HG02885 (cell line): ENCODE measurements at regions not wholly inside any gene's neighbourhood (a gene's known extent, or its start where the extent isn't known, plus 50 kb on each side); places are given as distances from the start of the nearest gene placed in this dataset.

ENCODE experiments used
- ATAC-seq: cut with Tn5 transposase; IDR thresholded peaks from one replicate; pipeline ENCODE4 v1.9.1; 2021; ENCODE audit warnings: mild to moderate bottlenecking; ENCODE audit not compliant: unreplicated experiment, poor library complexity

DNA sequence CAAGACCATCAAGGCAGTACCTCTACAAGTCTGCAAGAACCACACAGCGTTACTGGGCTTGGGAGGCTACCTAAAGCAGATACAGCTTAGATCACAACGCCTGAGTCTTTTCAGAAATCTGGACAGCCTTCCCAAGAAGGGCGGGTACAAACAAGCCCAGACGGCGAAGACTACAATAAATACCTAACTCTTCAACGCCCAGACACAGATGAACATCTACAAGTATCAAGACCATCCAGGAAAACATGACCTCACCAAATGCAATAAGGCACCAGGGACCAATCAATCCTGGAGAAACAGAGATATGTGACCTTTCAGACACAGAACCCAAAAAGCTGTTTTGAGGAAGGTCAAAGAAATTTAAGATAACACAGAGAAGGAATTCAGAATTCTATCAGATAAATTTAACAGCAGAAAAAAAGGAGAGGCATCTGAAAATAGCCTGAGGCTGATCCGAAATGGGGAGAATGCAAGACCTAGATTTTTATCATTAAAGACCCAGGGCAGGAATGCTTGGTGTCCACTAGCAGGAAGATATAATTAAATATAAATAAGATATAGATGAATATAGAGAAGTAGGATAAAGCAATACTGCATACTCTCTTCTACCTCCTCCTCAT is 131.7 kb upstream of the COL21A1 start:
- no peak for ATAC-seq

DNA sequence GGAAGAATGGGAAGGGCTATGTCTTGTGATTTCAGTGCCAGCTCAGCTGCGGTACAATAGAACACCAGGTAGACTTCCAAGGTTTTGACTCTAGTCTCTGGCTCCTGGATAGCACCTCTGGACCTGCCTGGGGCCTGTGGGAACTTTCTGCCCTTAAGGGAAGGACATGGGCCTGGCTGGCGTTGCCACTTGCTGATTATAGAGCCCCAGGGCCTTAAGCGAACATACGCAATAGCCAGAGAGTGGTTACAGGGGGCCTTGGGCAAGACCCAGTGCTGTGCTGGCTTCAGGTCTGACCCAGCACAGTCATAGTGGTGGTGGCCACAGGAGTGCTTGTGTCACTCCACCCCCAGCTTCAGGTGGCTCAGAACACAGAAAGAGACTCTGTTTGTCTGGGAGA is 131.1 kb upstream of the COL21A1 start:
- ATAC-seq, result no peak

DNA sequence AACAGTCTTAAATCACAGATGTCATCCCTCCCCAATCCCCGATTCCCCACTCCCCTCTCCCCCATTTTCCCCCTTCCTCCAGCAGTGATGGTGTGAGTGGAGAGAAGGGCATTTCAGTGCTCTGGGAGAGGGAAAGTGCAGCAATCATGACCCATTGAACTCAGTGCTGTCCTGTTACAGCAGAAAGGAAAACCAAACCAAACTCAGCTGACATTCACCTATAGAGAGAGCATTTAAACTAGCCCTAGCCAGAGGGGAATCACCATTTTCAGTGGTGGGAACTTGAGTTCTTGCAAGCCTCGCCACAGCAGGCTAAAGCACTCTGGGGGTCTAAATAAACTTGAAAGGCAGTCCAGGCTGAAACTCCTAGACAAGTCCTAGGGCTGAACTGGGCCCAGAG is 129.9 kb upstream of the COL21A1 start:
- ATAC-seq, result no peak

DNA sequence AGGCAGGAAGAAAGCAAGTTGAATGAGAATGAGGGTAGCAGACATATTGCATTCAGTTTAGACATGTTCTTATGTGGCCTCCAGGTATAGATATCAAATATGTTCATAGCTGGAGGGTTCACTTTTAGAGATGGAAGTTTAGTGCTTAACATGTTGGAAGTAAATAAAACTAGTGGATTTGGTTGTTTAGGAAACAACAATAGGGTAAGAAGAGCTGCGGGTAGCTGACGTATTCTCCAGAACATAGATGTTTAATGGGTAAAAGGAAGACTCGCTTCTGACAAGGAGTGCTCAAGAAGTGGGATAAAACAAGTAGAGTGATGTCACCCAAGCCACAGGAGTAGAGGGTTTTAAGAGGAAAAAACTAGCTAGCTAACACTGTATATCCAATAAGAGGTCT is 128.4 kb upstream of the COL21A1 start:
- ATAC-seq, result no peak

DNA sequence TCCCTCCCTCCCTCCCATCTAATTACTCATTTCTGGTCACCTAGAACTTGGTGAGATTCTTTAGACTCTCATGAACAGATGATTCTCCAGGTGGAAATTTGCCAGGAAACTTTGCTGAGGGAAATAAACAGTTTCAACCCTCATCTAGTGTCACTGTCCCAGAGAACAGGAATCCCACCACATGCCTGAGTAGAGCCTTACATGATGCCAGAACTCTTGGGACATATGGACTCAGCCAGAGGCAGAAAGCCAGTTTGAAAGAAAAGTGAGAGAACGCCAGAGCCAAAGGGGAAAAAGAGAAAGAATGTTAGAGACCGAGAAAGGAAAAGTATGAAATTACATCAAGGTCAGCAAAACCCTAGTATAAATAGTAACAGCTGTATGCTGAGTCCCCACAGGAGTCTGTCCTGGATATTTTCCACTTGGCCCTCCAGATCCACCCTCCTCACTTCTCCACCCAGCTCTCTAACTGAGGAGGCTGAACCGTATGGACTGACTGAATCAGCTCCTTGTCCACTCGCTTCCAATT is 127.5 kb upstream of the COL21A1 start:
- no peak for ATAC-seq

DNA sequence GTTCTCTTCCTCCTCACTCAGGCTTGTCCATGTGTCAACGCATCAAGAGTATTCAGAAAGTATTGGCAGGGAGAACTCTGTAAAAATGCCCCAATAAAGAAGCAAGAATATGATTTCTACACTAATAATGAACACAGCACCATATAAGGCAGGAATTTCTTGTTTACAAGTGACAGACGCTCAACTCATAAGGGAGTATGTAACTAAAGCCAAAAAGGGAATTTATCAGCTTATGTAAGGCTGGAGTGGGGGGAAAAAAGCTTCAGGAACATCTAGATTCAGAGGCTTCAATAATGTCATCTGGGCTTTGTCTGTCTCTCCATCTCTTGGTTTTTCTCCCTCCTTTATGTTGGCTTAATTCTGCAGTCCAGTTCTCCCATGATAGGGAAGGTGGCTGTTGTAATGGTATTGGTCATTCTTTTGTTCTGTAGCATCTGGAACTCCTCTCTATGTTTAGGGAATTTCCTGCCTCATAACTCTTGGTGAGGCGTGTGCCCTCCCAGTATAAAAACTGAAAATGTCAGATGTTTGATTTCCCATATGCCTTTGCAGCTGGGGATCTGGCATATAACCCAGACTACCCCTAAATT is 125.1 kb upstream of the COL21A1 start:
- ATAC-seq, result no peak

DNA sequence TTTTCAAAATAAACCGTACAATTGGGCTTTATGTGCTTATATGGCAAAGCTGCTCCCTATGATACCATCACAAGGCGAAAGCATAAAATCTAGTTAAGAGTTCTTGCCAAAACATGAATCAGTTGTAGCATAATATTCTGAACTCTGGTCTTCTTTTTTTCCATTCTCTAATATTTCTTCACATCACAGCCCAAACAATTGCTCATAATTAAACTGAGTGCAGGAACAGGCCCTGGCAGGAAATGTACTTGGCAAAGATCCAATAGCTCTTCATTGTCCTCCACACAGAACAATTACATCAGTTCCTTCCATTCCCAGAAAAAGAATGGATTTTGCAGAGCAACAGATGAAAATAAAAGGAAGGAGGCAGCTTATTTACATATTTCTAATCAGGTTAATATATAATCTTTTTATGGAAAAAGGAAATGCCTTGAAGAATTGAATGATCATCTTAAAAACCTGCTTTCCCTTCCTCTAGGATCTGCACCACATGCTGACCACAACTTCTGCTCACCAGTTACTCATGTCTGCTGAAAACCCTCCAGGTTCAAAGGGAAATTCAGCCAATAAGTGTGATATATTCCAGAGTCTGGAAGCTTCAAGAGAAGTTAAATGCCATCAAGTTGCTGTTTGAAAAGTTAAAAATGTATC is 123.3 kb upstream of the COL21A1 start:
- peak; percentile 93 for ATAC-seq

DNA sequence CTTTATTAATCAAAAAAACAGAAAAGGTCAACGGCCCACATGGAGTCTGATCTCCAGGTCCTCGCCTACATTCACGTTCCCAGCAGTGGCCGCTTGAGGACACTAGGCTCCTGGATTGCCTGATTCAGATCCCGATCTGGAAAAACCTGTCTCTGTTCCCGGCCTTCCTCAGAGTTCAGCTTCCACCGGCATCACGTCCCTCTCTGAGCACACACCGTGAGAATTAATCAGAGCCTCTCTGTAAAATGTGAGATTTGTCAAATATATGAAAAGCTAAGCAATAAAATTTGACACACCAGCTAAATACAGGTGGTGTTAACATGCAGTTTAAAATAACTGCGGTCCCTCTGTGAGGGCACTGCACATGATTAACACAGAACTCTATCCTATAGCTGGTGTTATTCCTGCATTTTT is 122.8 kb upstream of the COL21A1 start:
- ATAC-seq, result no peak

DNA sequence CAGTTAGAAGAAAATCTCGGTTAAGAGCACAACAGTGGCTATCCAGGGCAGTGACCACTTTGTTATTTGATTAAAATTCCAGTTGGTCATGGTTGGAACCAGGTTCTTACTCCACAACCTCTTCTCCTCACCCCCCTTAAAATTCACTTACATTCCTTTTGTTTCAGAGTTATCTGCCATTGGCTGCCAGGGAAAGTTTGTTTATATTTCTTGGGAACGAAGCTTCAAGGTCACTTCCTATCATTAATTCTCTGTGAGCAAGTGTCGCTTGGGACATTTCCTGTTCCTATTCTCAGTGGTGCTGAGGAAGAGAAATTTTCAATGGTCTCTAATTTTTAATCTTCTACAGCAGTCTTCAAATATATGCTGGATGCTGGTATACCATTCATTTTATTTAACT is 121.1 kb upstream of the COL21A1 start:
- no peak for ATAC-seq

DNA sequence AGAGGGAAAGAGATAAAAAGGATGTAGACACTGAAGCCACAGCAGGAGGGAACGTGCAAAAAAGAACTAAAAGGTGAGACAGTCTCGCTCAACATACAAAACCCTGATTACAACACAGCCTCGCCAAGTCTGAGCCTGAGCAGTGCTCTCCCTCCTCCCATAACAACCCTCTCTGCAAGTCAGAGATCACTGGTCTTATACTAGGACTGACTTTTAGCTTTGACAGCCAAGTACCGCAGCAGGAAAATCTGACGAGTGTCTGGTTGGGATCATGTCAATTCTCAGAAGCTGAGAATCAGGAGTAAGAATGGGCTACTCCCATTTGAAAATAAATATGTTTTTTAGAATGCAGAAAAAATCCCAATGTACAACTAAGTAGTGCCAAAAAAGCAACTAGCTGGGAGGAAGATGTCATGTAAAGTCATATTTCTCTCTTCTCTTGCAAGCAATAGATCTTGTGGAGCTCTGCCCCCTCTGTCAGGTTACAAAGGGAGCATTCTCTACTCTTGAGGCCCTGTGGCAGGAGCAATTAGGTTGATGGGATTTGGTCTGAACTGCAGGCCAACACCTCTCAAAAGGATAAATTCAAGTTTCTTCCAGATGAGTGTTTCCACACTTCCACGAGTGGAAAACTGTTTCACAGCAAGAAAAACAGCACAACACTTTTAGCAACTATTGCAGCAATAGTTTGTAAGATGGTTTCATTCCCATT is 118.9 kb upstream of the COL21A1 start:
- ATAC-seq, result no peak

DNA sequence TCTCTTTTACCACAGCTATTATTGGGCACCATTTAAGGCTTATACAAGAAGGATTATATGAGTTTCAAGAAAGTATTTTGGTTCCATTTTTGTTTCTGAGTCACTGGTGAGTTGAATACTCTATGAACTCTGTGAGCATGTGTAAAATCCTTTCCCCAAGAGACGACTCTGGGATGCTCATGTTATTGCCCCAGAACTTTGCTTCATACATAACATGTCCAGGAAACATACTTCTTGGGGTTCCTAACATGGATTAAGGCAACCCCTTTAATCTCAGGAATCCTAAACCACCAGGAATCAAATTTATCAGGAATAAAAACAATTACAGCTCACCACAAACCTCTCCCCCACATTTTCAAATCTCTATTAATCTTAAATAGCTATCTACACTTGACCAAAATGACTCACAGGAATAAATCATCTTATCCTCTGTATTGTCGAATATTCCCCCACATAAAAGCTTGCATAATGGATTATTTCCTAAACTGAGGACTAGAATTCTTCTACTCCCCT is 117.5 kb upstream of the COL21A1 start:
- ATAC-seq, result no peak

DNA sequence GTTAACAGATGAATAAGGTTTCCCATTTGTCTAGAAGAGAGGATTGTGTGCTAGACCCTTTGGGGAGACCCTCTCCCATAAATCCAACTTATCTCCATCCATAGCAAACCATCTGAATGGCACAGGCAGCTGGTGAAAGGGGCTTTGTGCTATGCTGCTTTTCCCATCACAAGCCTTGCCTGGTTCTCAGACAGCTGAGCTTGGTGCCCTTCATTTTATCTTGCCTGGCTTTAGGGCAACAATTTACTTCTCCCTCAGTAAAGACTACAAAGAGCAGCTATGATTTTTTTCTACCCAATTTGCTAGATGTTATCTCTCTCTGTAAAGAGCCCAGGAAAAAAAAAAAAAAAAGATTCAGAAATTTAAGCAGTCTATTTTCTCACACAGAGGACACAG is 117.0 kb upstream of the COL21A1 start:
- ATAC-seq, result no peak

DNA sequence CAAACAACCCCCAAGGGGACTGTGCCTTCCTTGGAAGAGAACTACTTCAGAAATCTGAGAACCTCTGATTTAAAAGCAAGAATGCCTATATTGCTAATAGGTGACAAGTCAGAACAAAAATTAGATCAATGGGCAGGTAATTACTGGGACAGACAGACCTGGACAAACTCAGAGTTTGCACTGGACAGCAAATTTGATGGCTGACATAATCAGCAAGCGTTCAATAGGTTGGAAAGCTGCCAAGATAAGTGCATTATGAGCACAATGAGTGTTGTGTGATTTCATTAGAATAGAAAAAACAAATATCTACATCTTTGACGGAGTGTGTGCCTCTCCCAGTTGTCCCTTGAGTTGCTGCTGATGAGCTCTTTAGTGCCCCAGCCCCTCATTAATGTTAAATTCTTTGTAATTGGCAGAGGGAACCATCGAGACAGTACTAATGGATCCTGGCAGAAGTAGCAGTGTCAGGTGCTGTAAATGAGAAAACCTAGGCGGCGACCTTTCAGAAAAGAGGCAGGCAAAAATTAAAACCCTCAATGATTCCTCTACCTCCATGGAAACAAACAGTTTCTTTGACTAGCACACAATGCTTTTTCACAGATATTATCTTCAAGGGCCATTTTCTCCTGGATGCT is 116.5 kb upstream of the COL21A1 start:
- ATAC-seq, result no peak

DNA sequence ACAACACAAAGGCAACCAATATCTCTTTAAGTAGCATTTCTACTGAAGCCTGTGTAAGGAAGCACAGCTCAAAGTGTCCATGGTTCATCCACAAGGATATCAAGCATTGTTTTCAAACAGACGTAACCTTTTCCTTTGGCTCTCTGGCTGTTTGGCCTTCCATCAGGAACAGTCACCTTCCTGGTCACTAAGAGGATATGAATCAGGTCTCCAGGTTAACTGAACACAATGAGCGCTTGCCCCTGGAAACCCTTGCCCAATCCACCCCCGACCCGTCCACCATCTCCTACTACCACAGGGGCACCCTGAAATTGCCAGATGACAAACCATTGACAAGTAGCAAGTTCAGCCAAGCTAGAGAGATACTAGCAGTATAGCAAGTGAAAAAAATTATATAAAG is 114.4 kb upstream of the COL21A1 start:
- no peak for ATAC-seq

DNA sequence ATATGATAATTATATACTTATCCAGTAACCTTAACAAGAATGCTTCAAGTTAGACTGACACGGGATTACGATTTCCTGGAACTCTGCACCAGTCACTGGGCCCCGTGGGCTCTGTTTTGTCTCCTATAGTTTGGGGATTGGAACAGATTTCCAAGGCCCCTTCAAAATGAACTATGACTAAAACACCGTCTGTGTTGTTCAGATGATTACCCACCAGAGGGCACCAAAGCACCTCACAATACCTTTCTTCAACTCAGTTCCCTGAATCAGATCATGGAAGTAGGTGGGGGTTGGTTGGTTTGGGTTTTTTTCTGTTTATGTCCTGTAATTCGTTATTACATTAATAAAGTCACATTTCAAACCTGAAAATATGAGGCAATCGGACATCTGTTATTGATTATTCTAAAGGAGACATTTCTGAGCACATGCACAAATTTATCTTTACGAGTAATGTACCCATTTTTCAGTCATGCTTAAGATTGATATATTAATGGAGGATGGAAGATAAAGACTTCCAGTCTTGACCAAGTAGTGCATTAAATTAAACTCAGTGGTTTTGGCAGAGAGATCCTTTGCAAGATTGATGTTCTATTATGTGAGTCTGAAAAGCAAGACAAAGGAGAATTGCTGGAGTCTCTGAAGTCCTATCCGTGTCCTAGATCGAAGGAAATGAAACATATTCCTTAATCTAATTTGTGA is 112.0 kb upstream of the COL21A1 start:
- ATAC-seq, result peak; percentile 87

DNA sequence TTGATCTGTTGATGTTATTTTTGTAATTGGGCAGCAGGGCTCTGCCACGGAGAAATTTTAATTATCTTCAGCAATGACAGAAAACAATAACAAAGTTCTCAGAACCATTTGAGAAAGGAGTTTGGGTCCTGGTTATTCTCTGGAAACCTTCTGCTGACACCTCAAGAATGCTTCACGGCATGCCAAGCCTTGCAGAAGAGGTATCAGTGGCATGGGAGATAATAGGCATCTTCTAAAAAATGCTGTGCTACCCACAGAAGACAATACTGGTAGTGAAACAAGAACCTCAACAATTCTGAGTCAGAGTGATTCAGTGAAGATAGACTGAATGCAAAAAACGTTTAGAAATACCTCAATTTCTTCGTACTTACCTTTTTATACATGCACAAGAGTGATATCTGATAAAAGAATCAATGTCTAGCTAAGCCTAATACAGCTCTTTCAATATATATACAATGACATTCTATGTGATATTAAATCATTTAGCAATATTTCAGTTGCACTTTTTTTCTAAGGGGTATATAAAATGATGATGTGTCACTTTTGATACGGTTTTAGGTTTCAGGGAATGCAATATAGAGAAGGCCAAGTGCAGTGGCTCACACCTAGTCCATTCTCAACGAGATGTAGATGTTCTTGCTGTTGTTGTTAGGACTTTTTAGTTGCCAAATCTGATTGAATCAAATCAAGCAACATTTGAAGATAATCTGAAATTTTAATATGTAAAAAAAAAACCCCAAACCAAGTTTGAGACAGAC is 110.4 kb upstream of the COL21A1 start:
- ATAC-seq, result peak; percentile 73

DNA sequence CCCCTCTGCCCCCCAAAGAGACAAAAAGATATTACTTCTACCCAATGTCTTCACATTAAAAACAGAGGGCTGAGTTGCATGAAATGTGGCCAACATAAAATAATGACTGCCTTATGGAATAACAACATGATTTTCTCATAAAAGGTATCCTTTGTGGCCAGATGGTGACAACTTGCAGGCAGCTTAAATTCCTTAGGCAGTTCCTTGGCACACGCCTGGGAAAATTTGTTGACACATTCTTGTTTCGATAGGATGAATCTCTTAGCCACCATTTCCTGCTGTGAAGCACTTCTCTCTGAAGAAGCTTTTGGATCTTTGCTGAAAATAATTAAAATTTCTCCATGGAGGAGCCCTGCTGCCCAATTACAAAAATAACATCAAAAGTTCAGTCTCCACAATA is 109.0 kb upstream of the COL21A1 start:
- no peak for ATAC-seq

DNA sequence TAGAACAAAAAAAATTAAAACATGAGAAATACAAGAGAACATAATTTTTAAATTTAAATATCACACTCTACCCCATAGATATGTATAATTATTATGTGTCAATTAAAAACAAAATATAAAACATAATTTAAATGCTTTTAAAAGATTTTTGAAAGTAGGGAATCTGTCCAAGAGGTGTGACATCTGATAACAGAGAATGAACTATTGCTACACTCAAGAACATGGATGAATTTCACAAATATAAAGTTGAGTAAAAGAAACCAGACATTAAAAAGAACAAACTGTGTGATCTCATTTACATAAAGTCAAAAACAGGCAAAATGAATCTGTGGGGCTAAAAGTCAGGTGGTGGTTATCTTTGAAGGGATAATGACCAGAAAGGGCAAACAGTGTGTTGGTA is 106.5 kb upstream of the COL21A1 start:
- no peak for ATAC-seq

DNA sequence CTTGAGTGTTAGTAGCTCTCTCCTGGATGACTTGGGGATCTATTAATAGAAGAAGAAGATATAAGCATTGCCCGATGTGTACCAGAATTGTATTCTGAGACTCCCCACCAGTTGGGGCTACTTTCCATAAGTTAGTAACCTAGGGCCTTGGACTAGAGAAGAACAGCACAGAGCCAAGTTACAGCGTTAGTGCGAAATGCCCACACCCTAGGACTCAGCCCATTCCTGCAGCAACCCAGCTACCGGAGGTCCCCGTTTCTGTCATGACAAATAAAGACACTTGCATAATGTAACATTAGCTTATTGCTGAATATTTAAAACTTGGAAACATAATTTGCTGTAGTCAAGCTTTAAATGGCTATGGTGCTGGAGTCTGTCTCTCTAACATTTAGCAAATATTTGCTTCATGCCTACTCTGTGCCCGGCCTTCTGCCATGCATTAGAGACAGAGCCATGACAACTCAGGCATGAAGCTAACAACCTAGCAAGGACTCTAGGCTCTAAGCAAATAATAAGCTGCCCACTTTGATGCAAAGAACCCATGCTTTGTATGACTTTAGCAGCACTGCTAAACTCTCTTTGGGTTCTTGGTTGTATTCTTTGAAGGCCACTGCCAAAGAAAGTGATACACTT is 103.4 kb upstream of the COL21A1 start:
- ATAC-seq, result no peak
